H1 (cell line): ENCODE measurements at regions not wholly inside any gene's neighbourhood (a gene's known extent, or its start where the extent isn't known, plus 50 kb on each side); places are given as distances from the start of the nearest gene placed in this dataset.

Experiments
- CTCF ChIA-PET: fragments of 300-600 bp; sonication (Branson Sonifier 250); formaldehyde crosslinking; loops from one replicate; lab custom pipeline; 2021; ENCODE audit not compliant: partially characterized antibody; lab: Charles Lee
- POLR2A ChIA-PET: fragments of 300-600 bp; sonication (Branson Sonifier 250); formaldehyde crosslinking; loops from one replicate; lab custom pipeline; 2021; ENCODE audit warnings: inconsistent platforms; ENCODE audit not compliant: partially characterized antibody; lab: Charles Lee
- DNase-seq, 2 experiments: peaks; one replicate each; pipeline versions ENCODE4 v3.0.0 to v3.0.0-alpha.2; 2010 to 2022; ENCODE audit warnings: low spot score in 2 of 2, low read depth in 1 of 2, mixed read lengths in 1 of 2
- FAIRE-seq: peaks from 2 replicates; lab custom pipeline; 2011; peaks lifted over from hg19 to GRCh38; lab: Jason Lieb, UNC
- H2AFZ ChIP-seq: 2 replicates; pipeline ENCODE4 v1.8.1; 2012; ENCODE audit warnings: low read length, inconsistent platforms
- H2AK5ac ChIP-seq: 2 replicates; pipeline ENCODE4 v1.6.1; 2013; ENCODE audit warnings: low read depth, low read length
- H2BK120ac ChIP-seq: replicated peaks from 2 replicates; pipeline ENCODE3; 2013; ENCODE audit warnings: low read depth, low read length, inconsistent platforms
- H2BK12ac ChIP-seq: 2 replicates; pipeline ENCODE4 v1.6.1; 2013; ENCODE audit warnings: low read depth, low read length
- H2BK15ac ChIP-seq: 2 replicates; pipeline ENCODE4 v1.6.1; 2013; ENCODE audit warnings: low read length
- H2BK20ac ChIP-seq: 2 replicates; pipeline ENCODE4 v1.6.1; 2013; ENCODE audit warnings: low read length
- H2BK5ac ChIP-seq: 2 replicates; pipeline ENCODE4 v1.6.1; 2013; ENCODE audit warnings: low read depth, low read length
- H3K14ac ChIP-seq: 2 replicates; pipeline ENCODE4 v1.6.1; 2013; ENCODE audit warnings: inconsistent platforms; ENCODE audit not compliant: insufficient read length
- H3K18ac ChIP-seq: 2 replicates; pipeline ENCODE4 v1.6.1; 2013; ENCODE audit warnings: low read length; ENCODE audit errors: extremely low read depth
- H3K23ac ChIP-seq: 2 replicates; pipeline ENCODE4 v1.6.1; 2013; ENCODE audit warnings: inconsistent platforms; ENCODE audit not compliant: insufficient read length
- H3K23me2 ChIP-seq: 2 replicates; pipeline ENCODE4 v1.6.1; 2013; ENCODE audit warnings: low read depth, low read length
- H3K27ac ChIP-seq: 2 replicates; pipeline ENCODE4 v1.6.1; 2011; ENCODE audit warnings: low read depth, low read length, inconsistent platforms
- H3K27me3 ChIP-seq, 4 experiments: replicated peaks in 1 of 4; 1 replicate in 1 of 4; 2 replicates in 3 of 4; pipeline versions ENCODE4 v1.6.1 to v1.8.1; 2011 to 2013; ENCODE audit warnings: low read length in 3 of 4, mild to moderate bottlenecking in 3 of 4, inconsistent platforms in 2 of 4, mixed read lengths in 2 of 4, moderate library complexity in 1 of 4; ENCODE audit not compliant: control insufficient read depth in 3 of 4, insufficient read depth in 3 of 4; ENCODE audit errors: extremely low read depth in 1 of 4
- H3K36me3 ChIP-seq, 4 experiments: 2 replicates each; pipeline versions ENCODE4 v1.6.1 to v1.8.1; 2011 to 2013; ENCODE audit warnings: mild to moderate bottlenecking in 4 of 4, low read length in 3 of 4, moderate library complexity in 2 of 4, control low read depth in 1 of 4, inconsistent platforms in 1 of 4; ENCODE audit not compliant: insufficient read depth in 4 of 4, control insufficient read depth in 2 of 4
- H3K4ac ChIP-seq: replicated peaks from 2 replicates; pipeline ENCODE3; 2013; ENCODE audit warnings: low read length, low read depth, mixed read lengths, inconsistent platforms; ENCODE audit not compliant: insufficient read length
- H3K4me1 ChIP-seq, 4 experiments: replicated peaks in 1 of 4; 1 replicate in 1 of 4; 2 replicates in 3 of 4; pipeline versions ENCODE4 v1.6.1 to v1.8.1; 2011 to 2013; ENCODE audit warnings: low read length in 3 of 4, inconsistent platforms in 2 of 4, mixed read lengths in 1 of 4; ENCODE audit not compliant: insufficient read depth in 4 of 4, control insufficient read depth in 3 of 4
- H3K4me2 ChIP-seq, 2 experiments: 2 replicates each; pipeline versions ENCODE4 v1.6.1 to v1.8.1; 2011 to 2013; ENCODE audit warnings: low read depth in 2 of 2, low read length in 2 of 2, control low read depth in 1 of 2, inconsistent platforms in 1 of 2, mild to moderate bottlenecking in 1 of 2; ENCODE audit not compliant: insufficient read depth in 1 of 2
- H3K4me3 ChIP-seq, 4 experiments: fragments of 200-600, 300-600 bp in 1 of 4; sonication (generic), shearing (Covaris generic), sonication (Bioruptor Twin) in 1 of 4; 2 replicates each; pipeline versions ENCODE4 v1.5.1 to v1.8.1; 2011 to 2016; ENCODE audit warnings: low read length in 4 of 4, low read depth in 3 of 4, control low read depth in 2 of 4, inconsistent platforms in 2 of 4, mild to moderate bottlenecking in 2 of 4, mixed read lengths in 1 of 4, moderate library complexity in 1 of 4; ENCODE audit not compliant: insufficient read depth in 2 of 4; ENCODE audit errors: extremely low read depth in 1 of 4
- H3K56ac ChIP-seq: replicated peaks from 2 replicates; pipeline ENCODE3; 2013; ENCODE audit warnings: low read depth, mild to moderate bottlenecking, mixed read lengths, low read length, inconsistent platforms; ENCODE audit not compliant: insufficient read length
- H3K79me1 ChIP-seq: 2 replicates; pipeline ENCODE4 v1.6.1; 2013; ENCODE audit warnings: low read depth, low read length, control low read depth
- H3K79me2 ChIP-seq, 2 experiments: 2 replicates each; pipeline versions ENCODE4 v1.6.1 to v1.8.1; 2012 to 2013; ENCODE audit warnings: low read length in 2 of 2, mild to moderate bottlenecking in 2 of 2, inconsistent platforms in 1 of 2; ENCODE audit not compliant: insufficient read depth in 2 of 2, control insufficient read depth in 1 of 2
- H3K9ac ChIP-seq, 4 experiments: replicated peaks in 1 of 4; 1 replicate in 1 of 4; 2 replicates in 3 of 4; pipeline versions ENCODE4 v1.6.1 to v1.8.1; 2011 to 2013; ENCODE audit warnings: low read depth in 3 of 4, low read length in 3 of 4, control low read depth in 2 of 4, mild to moderate bottlenecking in 2 of 4, moderate library complexity in 2 of 4, inconsistent platforms in 1 of 4; ENCODE audit errors: extremely low read depth in 1 of 4
- H3K9me3 ChIP-seq, 2 experiments: 2 replicates each; pipeline versions ENCODE4 v1.6.1 to v1.8.1; 2012 to 2013; ENCODE audit warnings: mild to moderate bottlenecking in 2 of 2, moderate library complexity in 2 of 2, control low read depth in 1 of 2, inconsistent platforms in 1 of 2, low read depth in 1 of 2, low read length in 1 of 2, mixed read lengths in 1 of 2; ENCODE audit not compliant: insufficient read depth in 2 of 2
- H4K20me1 ChIP-seq, 2 experiments: replicated peaks in 1 of 2; 2 replicates each; pipeline versions ENCODE3 to v1.8.1; 2011 to 2013; ENCODE audit warnings: inconsistent platforms in 2 of 2, low read length in 2 of 2, mild to moderate bottlenecking in 1 of 2; ENCODE audit not compliant: insufficient read depth in 2 of 2, control insufficient read depth in 1 of 2
- H4K5ac ChIP-seq: 2 replicates; pipeline ENCODE4 v1.6.1; 2013; ENCODE audit warnings: low read length, low read depth, mixed read lengths, inconsistent platforms; ENCODE audit not compliant: insufficient read length
- H4K8ac ChIP-seq: 2 replicates; pipeline ENCODE4 v1.8.0; 2013; ENCODE audit warnings: mild to moderate bottlenecking, moderate library complexity, low read length, inconsistent platforms; ENCODE audit not compliant: insufficient read depth; ENCODE audit errors: extremely low read depth
- H4K91ac ChIP-seq: replicated peaks from 2 replicates; pipeline ENCODE3; 2013; ENCODE audit warnings: low read length, mixed read lengths, inconsistent platforms; ENCODE audit not compliant: insufficient read length
- BCL11A ChIP-seq, 2 experiments: IDR thresholded peaks; one replicate each; pipeline ENCODE4 v1.6.1; 2011; ENCODE audit warnings: low read depth in 2 of 2, low read length in 2 of 2, mild to moderate bottlenecking in 2 of 2
- HDAC6 ChIP-seq: IDR thresholded peaks from one replicate; pipeline ENCODE4 v1.7.1; 2012; ENCODE audit warnings: low read depth, mild to moderate bottlenecking, inconsistent platforms, low read length, moderate library complexity
- POLR2AphosphoS5 ChIP-seq: IDR thresholded peaks from 2 replicates; pipeline ENCODE4 v1.6.1; 2011; ENCODE audit warnings: low read depth, low read length
- RBBP5 ChIP-seq: IDR thresholded peaks from 2 replicates; pipeline ENCODE4 v1.7.1; 2012; ENCODE audit warnings: low read depth, mild to moderate bottlenecking, inconsistent platforms, low read length, moderate library complexity, borderline replicate concordance
- RFX5 ChIP-seq: IDR thresholded peaks from 2 replicates; pipeline ENCODE4 v1.6.1; 2011; ENCODE audit warnings: low read depth, low read length, improper control_type of control experiment, borderline replicate concordance
- RNF2 ChIP-seq: fragments of 200-900, 300-1000 bp; sonication (generic); IDR thresholded peaks from 2 replicates; pipeline ENCODE4 v1.7.1; 2016; ENCODE audit warnings: borderline replicate concordance, low read depth, mild to moderate bottlenecking, antibody characterized with exemption, low read length; ENCODE audit not compliant: poor library complexity, severe bottlenecking; ENCODE audit errors: missing control alignments
- RXRA ChIP-seq: IDR thresholded peaks from 2 replicates; pipeline ENCODE4 v1.6.1; 2011; ENCODE audit warnings: low read depth, mild to moderate bottlenecking, low read length, moderate library complexity; ENCODE audit not compliant: insufficient read depth
- SAP30 ChIP-seq: fragments of 300-600 bp; sonication (generic); IDR thresholded peaks from 2 replicates; pipeline ENCODE4 v1.7.1; 2012; ENCODE audit warnings: low read length, moderate library complexity, mild to moderate bottlenecking, inconsistent platforms; ENCODE audit not compliant: insufficient read depth, insufficient replicate concordance
- SIN3A ChIP-seq, 2 experiments: IDR thresholded peaks in 1 of 2; conservative IDR thresholded peaks in 1 of 2; 2 replicates each; pipeline ENCODE4 v1.6.1; 2011 to 2012; ENCODE audit warnings: low read length in 2 of 2, improper control_type of control experiment in 1 of 2, low read depth in 1 of 2, mild to moderate bottlenecking in 1 of 2
- SIX5 ChIP-seq: IDR thresholded peaks from 2 replicates; pipeline ENCODE4 v1.6.1; 2011; ENCODE audit warnings: mild to moderate bottlenecking, low read depth, low read length
- SRF ChIP-seq: IDR thresholded peaks from 2 replicates; pipeline ENCODE4 v1.6.1; 2011; ENCODE audit warnings: mild to moderate bottlenecking, low read depth, low read length, moderate library complexity
- SUZ12 ChIP-seq: fragments of 200-600 bp; sonication (generic); IDR thresholded peaks from 2 replicates; pipeline ENCODE4 v1.6.1; 2012; ENCODE audit warnings: mild to moderate bottlenecking, inconsistent platforms, low read length, moderate library complexity, mixed read lengths
- TAF1 ChIP-seq: IDR thresholded peaks from 2 replicates; pipeline ENCODE4 v1.6.1; 2011; ENCODE audit warnings: mild to moderate bottlenecking, low read depth, low read length
- TCF12 ChIP-seq: IDR thresholded peaks from 2 replicates; pipeline ENCODE4 v1.6.1; 2011; ENCODE audit warnings: low read depth, mild to moderate bottlenecking, low read length
- WGBS, 2 experiments: shearing (Covaris generic) in 1 of 2; methylation state at CpG; one replicate each; pipeline versions ENCODE4 v1.1.6 to v1.1.7; 2013 to 2015; ENCODE audit warnings: low lambda C conversion rate in 2 of 2, mixed read lengths in 2 of 2, inconsistent platforms in 1 of 2, low coverage in 1 of 2, missing lambda C conversion rate in 1 of 2; ENCODE audit not compliant: insufficient replicate concordance in 2 of 2, insufficient coverage in 1 of 2, insufficient read length in 1 of 2; ENCODE audit errors: extremely low coverage in 1 of 2, missing lambda C conversion rate in 1 of 2; 5-methylcytosine and 5-hydroxymethylcytosine counted together

GRCh38 chr18:77651441-77651840 lies 401.8 kb downstream of the GALR1 start:
- Histone ChIP-seq H2AK5ac (no peak overlapping the region), H3K27ac (no peak overlapping the region), H3K4ac (no peak overlapping the region), H3K9me3 (no peaks in the 10 kb centered on the region), H3K27me3 (no peaks in the 10 kb centered on the region), H3K4me3 (no peak overlapping the region), H3K9ac (no peak overlapping the region), H2BK120ac (no peak overlapping the region), H3K14ac (no peak overlapping the region), H3K79me1 (no peaks in the 10 kb centered on the region), H2BK20ac (no peak overlapping the region), H2BK15ac (no peak overlapping the region), H4K20me1 (no peaks in the 10 kb centered on the region), H3K36me3 (no peaks in the 10 kb centered on the region), H3K79me2 (no peaks in the 10 kb centered on the region), H3K18ac (no peak overlapping the region), H3K4me2 (no peak overlapping the region), H2BK5ac (no peak overlapping the region), H4K91ac (no peak overlapping the region), H3K56ac (no peak overlapping the region), H2AFZ (no peak overlapping the region), H3K23me2 (peaks cover 6% of the 10 kb centered on the region; the same call in 1 of the 2 replicates), H4K8ac (no peak overlapping the region), H3K4me1 (peaks cover 0 to 2% (median 0%) of the 10 kb centered on the region in 4 experiments; a peak in 1 of 7 replicates), H2BK12ac (no peak overlapping the region), H4K5ac (no peak overlapping the region), H3K23ac (no peak overlapping the region)
- FAIRE-seq (no peak), DNase-seq (no peak)
- ChIA-PET POLR2A (no interaction called here), CTCF (interaction anchor here (0.6 to 1.9 kb wide), 22 partner anchors 8 to 867 kb away, joined by 3 to 9 read pairs (median 3); no protein-coding TSS in a partner anchor)
- 96% methylated on average over 13 of the region's 13 CpGs; no CpG with 5 or more reads in 1 of the 2 experiments for WGBS, 2 experiments
- TF ChIP-seq SUZ12, result no peak
- no peak for TF ChIP-seq TCF12
- no peak for TF ChIP-seq SAP30
- no peak for TF ChIP-seq HDAC6
- TF ChIP-seq POLR2AphosphoS5, result no peak
- TF ChIP-seq BCL11A (IDR thresholded peaks at IDR 0.05; ENCODE audit: low read depth in 2 of 2, low read length in 2 of 2), result no peak
- TF ChIP-seq SRF, result no peak
- TF ChIP-seq RNF2, result no peak
- no peak for TF ChIP-seq SIX5
- TF ChIP-seq RFX5, result no peak
- no peak for TF ChIP-seq RXRA
- no peak for TF ChIP-seq RBBP5
- TF ChIP-seq SIN3A (conservative IDR thresholded peaks at IDR 0.05 in 1 of 2, IDR thresholded peaks at IDR 0.05 in 1 of 2; ENCODE audit: low read depth in 1 of 2, low read length in 2 of 2), result no peak
- TF ChIP-seq TAF1, result no peak
